ENCODE measurements at regions not wholly inside any gene's neighbourhood (a gene's known extent, or its start where the extent isn't known, plus 50 kb on each side); places are given as distances from the start of the nearest gene placed in this dataset.
"Not testable (repeated sequence)": the region's sequence is repeated elsewhere in the genome, so short reads cannot be mapped to it uniquely, and the experiment has no call there.

GRCh38 chr16:60608971-60609370 is 1427.3 kb downstream of the CDH8 start (continued):
- TF ChIP-seq ZNF462 (CRISPR knock-in tag; IDR thresholded peaks at IDR 0.05), result no peak

GRCh38 chr16:60605652-60606051 is 1430.6 kb downstream of the CDH8 start:
- not testable (repeated sequence) for H3K27me3 Mint-ChIP-seq (ENCODE audit: insufficient read depth, low read depth, poor library complexity); H3K36me3 Mint-ChIP-seq (ENCODE audit: low read depth); H3K27ac Mint-ChIP-seq; H3K9me2 ChIP-seq (ENCODE audit: insufficient read depth); H3K36me3 ChIP-seq (ENCODE audit: insufficient read depth); H3K4me3 Mint-ChIP-seq; H3K4me1 Mint-ChIP-seq; H3K27ac ChIP-seq (ENCODE audit: low read depth); H3F3A ChIP-seq (replicated peaks; ENCODE audit: low read depth); H3K4me2 ChIP-seq; H3K79me2 ChIP-seq (replicated peaks; ENCODE audit: insufficient read depth); H3K27me3 ChIP-seq (ENCODE audit: insufficient read depth); H3K4me3 ChIP-seq; ATAC-seq; H3K4me1 ChIP-seq (ENCODE audit: insufficient read depth); H3K9me3 Mint-ChIP-seq; H2AFZ ChIP-seq; H4K20me1 ChIP-seq (replicated peaks; ENCODE audit: insufficient read depth)
- DNase-seq (ENCODE audit: low spot score), result peak; percentile 30

- TF ChIP-seq REST (IDR thresholded peaks at IDR 0.05; ENCODE audit: unreplicated experiment), result no peak
- no peak for TF ChIP-seq CREB1 (CRISPR knock-in tag; IDR thresholded peaks at IDR 0.05; ENCODE audit: low read depth)
- H3K4me3 ChIP-seq, result no peak overlapping the region
- no peak overlapping the region for H3K27ac ChIP-seq (ENCODE audit: low read depth)
- Mint-ChIP-seq H3K27ac (no peak overlapping the region), H3K27me3 (ENCODE audit: insufficient read depth, low read depth, poor library complexity) (no peaks in the 10 kb centered on the region), H3K4me1 (no peaks in the 10 kb centered on the region; the same call in 2 of the 3 replicates), H3K9me3 (no peaks in the 10 kb centered on the region), H3K4me3 (no peak overlapping the region), H3K36me3 (ENCODE audit: low read depth) (no peaks in the 10 kb centered on the region)
- no peaks in the 10 kb centered on the region for H3K36me3 ChIP-seq (ENCODE audit: insufficient read depth)
- H3K4me2 ChIP-seq, result no peak overlapping the region
- no peaks in the 10 kb centered on the region for H3K79me2 ChIP-seq (replicated peaks; ENCODE audit: insufficient read depth)
- DNase-seq (ENCODE audit: low spot score) (peak; percentile 16), ATAC-seq (no peak)
- H3K27me3 ChIP-seq (ENCODE audit: insufficient read depth), result no peaks in the 10 kb centered on the region
- H3F3A ChIP-seq (replicated peaks; ENCODE audit: low read depth), result no peaks in the 10 kb centered on the region
- H3K9me2 ChIP-seq (ENCODE audit: insufficient read depth), result peaks cover 6% of the 10 kb centered on the region
- no peaks in the 10 kb centered on the region for H3K4me1 ChIP-seq (ENCODE audit: insufficient read depth)
- H4K20me1 ChIP-seq (replicated peaks; ENCODE audit: insufficient read depth), result no peaks in the 10 kb centered on the region
- H2AFZ ChIP-seq, result 0 out of 2 replicates have a peak overlapping the region, but pooled peaks have one; percentile 19
These were observed 1431.1 kb downstream of the CDH8 start for GRCh38 chr16:60605176-60605575.
